ENCODE measurements at regions not wholly inside any gene's neighbourhood (a gene's known extent, or its start where the extent isn't known, plus 50 kb on each side); places are given as distances from the start of the nearest gene placed in this dataset.

- Histone ChIP-seq H2AFZ (ENCODE audit: low read depth, low read length, severe bottlenecking) (no peak overlapping the region), H3K9me2 (replicated peaks; ENCODE audit: insufficient read depth, low read length) (no peaks in the 10 kb centered on the region), H3K9me3 (ENCODE audit: insufficient read depth, low read length) (no peaks in the 10 kb centered on the region), H3K27me3 (ENCODE audit: low read length) (no peaks in the 10 kb centered on the region), H3K27ac (ENCODE audit: low read depth, low read length) (no peak overlapping the region), H3K36me3 (ENCODE audit: low read length) (no peaks in the 10 kb centered on the region), H3K79me2 (ENCODE audit: insufficient read depth, low read length) (no peaks in the 10 kb centered on the region), H3K4me3 (ENCODE audit: insufficient read depth, low read length, poor library complexity, severe bottlenecking) (no peak overlapping the region), H3K9ac (ENCODE audit: low read length) (no peak overlapping the region), H4K20me1 (ENCODE audit: low read depth, low read length) (no peaks in the 10 kb centered on the region), H3K4me2 (ENCODE audit: low read depth, low read length, poor library complexity, severe bottlenecking) (no peak overlapping the region), H3F3A (ENCODE audit: insufficient read depth) (no peaks in the 10 kb centered on the region)
- no peak for TF ChIP-seq CTCF (IDR thresholded peaks at IDR 0.05; ENCODE audit: insufficient read depth, low read length, poor library complexity, severe bottlenecking)
- no peak for TF ChIP-seq EZH2phosphoT487 (conservative IDR thresholded peaks at IDR 0.05; ENCODE audit: low read length)
These were observed 54.8 kb upstream of the SGCD start for GRCh38 chr5:156272139-156272538.

GRCh38 chr5:156273325-156273724 is 53.6 kb upstream of the SGCD start:
- H3K36me3 ChIP-seq (ENCODE audit: low read length), result no peaks in the 10 kb centered on the region
- H3K27ac ChIP-seq (ENCODE audit: low read depth, low read length), result no peak overlapping the region
- no peaks in the 10 kb centered on the region for H3F3A ChIP-seq (ENCODE audit: insufficient read depth)
- no peak overlapping the region for H2AFZ ChIP-seq (ENCODE audit: low read depth, low read length, severe bottlenecking)
- H3K4me2 ChIP-seq (ENCODE audit: low read depth, low read length, poor library complexity, severe bottlenecking), result no peak overlapping the region
- no peaks in the 10 kb centered on the region for H3K27me3 ChIP-seq (ENCODE audit: low read length)
- H4K20me1 ChIP-seq (ENCODE audit: low read depth, low read length), result no peaks in the 10 kb centered on the region
- no peaks in the 10 kb centered on the region for H3K9me2 ChIP-seq (replicated peaks; ENCODE audit: insufficient read depth, low read length)
- TF ChIP-seq EZH2phosphoT487 (conservative IDR thresholded peaks at IDR 0.05; ENCODE audit: low read length) (no peak), CTCF (IDR thresholded peaks at IDR 0.05; ENCODE audit: insufficient read depth, low read length, poor library complexity, severe bottlenecking) (no peak)
- no peaks in the 10 kb centered on the region for H3K79me2 ChIP-seq (ENCODE audit: insufficient read depth, low read length)
- no peak overlapping the region for H3K4me3 ChIP-seq (ENCODE audit: insufficient read depth, low read length, poor library complexity, severe bottlenecking)
- H3K9me3 ChIP-seq (ENCODE audit: insufficient read depth, low read length), result no peaks in the 10 kb centered on the region
- no peak overlapping the region for H3K9ac ChIP-seq (ENCODE audit: low read length)

- Histone ChIP-seq H3K36me3 (ENCODE audit: low read length) (no peaks in the 10 kb centered on the region), H3K79me2 (ENCODE audit: insufficient read depth, low read length) (no peaks in the 10 kb centered on the region), H3K9me3 (ENCODE audit: insufficient read depth, low read length) (no peaks in the 10 kb centered on the region), H3K27me3 (ENCODE audit: low read length) (no peaks in the 10 kb centered on the region), H3K4me2 (ENCODE audit: low read depth, low read length, poor library complexity, severe bottlenecking) (no peak overlapping the region), H3K27ac (ENCODE audit: low read depth, low read length) (no peak overlapping the region), H2AFZ (ENCODE audit: low read depth, low read length, severe bottlenecking) (no peak overlapping the region), H4K20me1 (ENCODE audit: low read depth, low read length) (no peaks in the 10 kb centered on the region), H3K4me3 (ENCODE audit: insufficient read depth, low read length, poor library complexity, severe bottlenecking) (no peak overlapping the region), H3F3A (ENCODE audit: insufficient read depth) (no peaks in the 10 kb centered on the region), H3K9ac (ENCODE audit: low read length) (no peak overlapping the region), H3K9me2 (replicated peaks; ENCODE audit: insufficient read depth, low read length) (no peaks in the 10 kb centered on the region)
- TF ChIP-seq EZH2phosphoT487 (conservative IDR thresholded peaks at IDR 0.05; ENCODE audit: low read length) (no peak), CTCF (IDR thresholded peaks at IDR 0.05; ENCODE audit: insufficient read depth, low read length, poor library complexity, severe bottlenecking) (no peak)
These were observed 52.5 kb upstream of the SGCD start for GRCh38 chr5:156274453-156274852.
